Keratinocyte (primary cell): ENCODE measurements at regions not wholly inside any gene's neighbourhood (a gene's known extent, or its start where the extent isn't known, plus 50 kb on each side); places are given as distances from the start of the nearest gene placed in this dataset.
A peak's percentile ranks its signal among the peaks of the same experiment; 100 is the strongest.

ENCODE experiments used
- DNase-seq: peaks from one replicate; pipeline ENCODE4 v3.0.0-alpha.2; 2011; ENCODE audit warnings: low read depth, missing footprints, low spot score
- FAIRE-seq: peaks from 2 replicates; lab custom pipeline; 2011; peaks lifted over from hg19 to GRCh38; lab: Jason Lieb, UNC
- H2AFZ ChIP-seq: 2 replicates; pipeline ENCODE4 v1.6.0; 2012; ENCODE audit warnings: low read length, control low read depth, inconsistent platforms; ENCODE audit not compliant: control insufficient read depth
- H3K27ac ChIP-seq: 2 replicates; pipeline ENCODE4 v1.5.1; 2011; ENCODE audit warnings: low read length; ENCODE audit not compliant: control insufficient read depth, insufficient read depth
- H3K27me3 ChIP-seq: 3 replicates; pipeline ENCODE4 v1.6.0; 2011; ENCODE audit warnings: low read length; ENCODE audit not compliant: control insufficient read depth, insufficient read depth; ENCODE audit errors: extremely low read depth
- H3K36me3 ChIP-seq, 2 experiments: 2 replicates in 1 of 2; 3 replicates in 1 of 2; pipeline ENCODE4 v1.5.1; 2011; ENCODE audit warnings: low read length in 2 of 2, mild to moderate bottlenecking in 1 of 2; ENCODE audit not compliant: control insufficient read depth in 2 of 2, insufficient read depth in 2 of 2; ENCODE audit errors: extremely low read depth in 1 of 2
- H3K4me1 ChIP-seq: 3 replicates; pipeline ENCODE4 v1.5.1; 2011; ENCODE audit warnings: low read length; ENCODE audit not compliant: control insufficient read depth, insufficient read depth; ENCODE audit errors: extremely low read depth
- H3K4me2 ChIP-seq: 3 replicates; pipeline ENCODE4 v1.6.0; 2011; ENCODE audit warnings: low read depth, low read length; ENCODE audit not compliant: control insufficient read depth, insufficient read depth; ENCODE audit errors: extremely low read depth
- H3K4me3 ChIP-seq, 3 experiments: fragments of 200-600 bp in 1 of 3; sonication (generic) in 1 of 3; 2 replicates in 2 of 3; 3 replicates in 1 of 3; pipeline ENCODE4 v1.5.1; 2011 to 2016; ENCODE audit warnings: low read length in 3 of 3, mild to moderate bottlenecking in 3 of 3, control low read depth in 2 of 3, inconsistent platforms in 1 of 3, low read depth in 1 of 3, mixed read lengths in 1 of 3, mixed run types in 1 of 3, moderate library complexity in 1 of 3; ENCODE audit not compliant: control insufficient read depth in 2 of 3, insufficient read depth in 2 of 3; ENCODE audit errors: extremely low read depth in 1 of 3
- H3K79me2 ChIP-seq: 2 replicates; pipeline ENCODE4 v1.6.0; 2012; ENCODE audit warnings: low read length; ENCODE audit not compliant: control insufficient read depth, insufficient read depth
- H3K9ac ChIP-seq: 3 replicates; pipeline ENCODE4 v1.6.0; 2011; ENCODE audit warnings: low read length; ENCODE audit not compliant: control insufficient read depth, insufficient read depth; ENCODE audit errors: extremely low read depth
- H3K9me1 ChIP-seq: 3 replicates; pipeline ENCODE4 v1.6.0; 2011; ENCODE audit warnings: low read length; ENCODE audit not compliant: control insufficient read depth, insufficient read depth; ENCODE audit errors: extremely low read depth
- H3K9me3 ChIP-seq: 2 replicates; pipeline ENCODE4 v1.5.1; 2012; ENCODE audit warnings: low read depth, low read length; ENCODE audit not compliant: control insufficient read depth
- H4K20me1 ChIP-seq: 3 replicates; pipeline ENCODE4 v1.6.0; 2011; ENCODE audit warnings: low read length; ENCODE audit not compliant: control insufficient read depth, insufficient read depth; ENCODE audit errors: extremely low read depth
- EZH2 ChIP-seq: IDR thresholded peaks from one replicate; pipeline ENCODE4 v1.6.1; 2012; ENCODE audit warnings: inconsistent platforms, mild to moderate bottlenecking, low read length, moderate library complexity
- dilution Hi-C: fragments of 300-500 bp; cut with MboI; formaldehyde crosslinking; loops from one replicate; pipeline ENCODE4 v1.7.0; 2020; ENCODE audit warnings: low sequenced_read_pairs; ENCODE audit not compliant: extremely low pct_ligation_motif_present
- TF ChIP-seq, protein P1 (sequence below), 3 experiments: IDR thresholded peaks in 1 of 3; conservative IDR thresholded peaks in 1 of 3; optimal IDR thresholded peaks in 1 of 3; 2 replicates in 2 of 3; 3 replicates in 1 of 3; pipeline versions ENCODE3 to v1.5.1; 2011; ENCODE audit warnings: low read length in 3 of 3, mild to moderate bottlenecking in 3 of 3, moderate library complexity in 2 of 3, control low read depth in 1 of 3, inconsistent platforms in 1 of 3; ENCODE audit not compliant: insufficient read depth in 2 of 3; ENCODE audit errors: extremely low read depth in 1 of 3

DNA sequence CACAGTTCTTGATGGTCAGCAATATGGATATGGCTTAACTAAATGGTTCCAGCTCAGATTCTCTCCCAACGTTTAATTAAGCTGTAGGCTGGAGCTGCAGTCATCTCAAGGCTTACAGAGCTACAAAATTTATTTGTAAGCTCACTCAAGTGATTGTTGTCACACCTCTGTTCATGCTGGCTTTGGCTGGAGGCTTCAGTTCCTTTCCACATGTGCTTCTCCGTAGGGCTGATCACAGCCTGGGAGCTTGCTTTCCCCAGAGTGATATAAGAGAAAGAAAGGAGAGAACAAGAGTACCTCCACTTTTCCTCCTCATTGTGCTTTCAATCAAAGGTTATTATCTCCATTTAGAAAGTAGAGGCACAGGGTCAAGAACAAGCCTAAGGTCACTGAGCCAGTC is 182.7 kb upstream of the KCNN2 start:
- Histone ChIP-seq H4K20me1 (no peaks in the 10 kb centered on the region), H2AFZ (no peak overlapping the region), H3K4me3 (no peak overlapping the region), H3K4me2 (no peak overlapping the region), H3K79me2 (no peaks in the 10 kb centered on the region), H3K9me1 (no peaks in the 10 kb centered on the region), H3K36me3 (no peaks in the 10 kb centered on the region), H3K27me3 (no peaks in the 10 kb centered on the region), H3K27ac (no peak overlapping the region), H3K9ac (no peak overlapping the region), H3K9me3 (no peaks in the 10 kb centered on the region), H3K4me1 (peaks cover 21% of the 10 kb centered on the region)
- DNase-seq = no peak
- dilution Hi-C loops = no loop called here
- no peak for FAIRE-seq
- no peak for TF ChIP-seq EZH2
- TF ChIP-seq, protein P1, sequence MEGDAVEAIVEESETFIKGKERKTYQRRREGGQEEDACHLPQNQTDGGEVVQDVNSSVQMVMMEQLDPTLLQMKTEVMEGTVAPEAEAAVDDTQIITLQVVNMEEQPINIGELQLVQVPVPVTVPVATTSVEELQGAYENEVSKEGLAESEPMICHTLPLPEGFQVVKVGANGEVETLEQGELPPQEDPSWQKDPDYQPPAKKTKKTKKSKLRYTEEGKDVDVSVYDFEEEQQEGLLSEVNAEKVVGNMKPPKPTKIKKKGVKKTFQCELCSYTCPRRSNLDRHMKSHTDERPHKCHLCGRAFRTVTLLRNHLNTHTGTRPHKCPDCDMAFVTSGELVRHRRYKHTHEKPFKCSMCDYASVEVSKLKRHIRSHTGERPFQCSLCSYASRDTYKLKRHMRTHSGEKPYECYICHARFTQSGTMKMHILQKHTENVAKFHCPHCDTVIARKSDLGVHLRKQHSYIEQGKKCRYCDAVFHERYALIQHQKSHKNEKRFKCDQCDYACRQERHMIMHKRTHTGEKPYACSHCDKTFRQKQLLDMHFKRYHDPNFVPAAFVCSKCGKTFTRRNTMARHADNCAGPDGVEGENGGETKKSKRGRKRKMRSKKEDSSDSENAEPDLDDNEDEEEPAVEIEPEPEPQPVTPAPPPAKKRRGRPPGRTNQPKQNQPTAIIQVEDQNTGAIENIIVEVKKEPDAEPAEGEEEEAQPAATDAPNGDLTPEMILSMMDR (optimal IDR thresholded peaks at IDR 0.05 in 1 of 3, IDR thresholded peaks at IDR 0.05 in 1 of 3, conservative IDR thresholded peaks at IDR 0.05 in 1 of 3; ENCODE audit: extremely low read depth in 1 of 3, insufficient read depth in 2 of 3, low read length in 3 of 3) = no peak

DNA sequence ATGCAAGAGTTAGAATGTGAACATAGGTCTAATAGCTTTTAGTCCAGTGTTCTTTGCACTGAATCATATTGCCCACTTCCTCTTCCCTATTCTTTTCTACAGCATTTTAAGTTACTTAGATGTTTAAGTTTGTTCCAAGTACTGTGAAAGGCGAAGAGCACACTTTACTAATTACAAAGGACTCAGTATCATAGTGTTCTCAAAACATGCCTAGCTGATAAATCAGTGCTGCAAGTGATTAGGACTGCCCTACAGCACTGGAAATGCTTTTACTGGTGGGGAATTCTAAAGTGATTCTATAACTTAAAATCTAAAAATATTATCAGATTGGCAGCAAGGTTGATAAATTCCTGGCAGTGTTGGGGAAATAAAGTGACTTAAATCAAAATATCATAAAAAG is 177.9 kb upstream of the KCNN2 start:
- no peak overlapping the region for H3K4me2 ChIP-seq
- peak; percentile 58 for FAIRE-seq
- H3K9ac ChIP-seq = no peak overlapping the region
- H3K4me1 ChIP-seq = peaks cover 18% of the 10 kb centered on the region
- no peak overlapping the region for H2AFZ ChIP-seq
- H4K20me1 ChIP-seq = no peaks in the 10 kb centered on the region
- H3K9me1 ChIP-seq = no peaks in the 10 kb centered on the region
- no peaks in the 10 kb centered on the region for H3K79me2 ChIP-seq
- peak; percentile 15 for DNase-seq
- no peak overlapping the region for H3K4me3 ChIP-seq
- dilution Hi-C loops = no loop called here
- no peak overlapping the region for H3K27ac ChIP-seq
- H3K9me3 ChIP-seq = no peaks in the 10 kb centered on the region
- TF ChIP-seq EZH2 = no peak
- TF ChIP-seq, protein P1 (optimal IDR thresholded peaks at IDR 0.05 in 1 of 3, IDR thresholded peaks at IDR 0.05 in 1 of 3, conservative IDR thresholded peaks at IDR 0.05 in 1 of 3; ENCODE audit: extremely low read depth in 1 of 3, insufficient read depth in 2 of 3, low read length in 3 of 3) = no peak
- H3K27me3 ChIP-seq = no peaks in the 10 kb centered on the region
- H3K36me3 ChIP-seq = no peaks in the 10 kb centered on the region
